ENCODE measurements at regions not wholly inside any gene's neighbourhood (a gene's known extent, or its start where the extent isn't known, plus 50 kb on each side); places are given as distances from the start of the nearest gene placed in this dataset.

DNA sequence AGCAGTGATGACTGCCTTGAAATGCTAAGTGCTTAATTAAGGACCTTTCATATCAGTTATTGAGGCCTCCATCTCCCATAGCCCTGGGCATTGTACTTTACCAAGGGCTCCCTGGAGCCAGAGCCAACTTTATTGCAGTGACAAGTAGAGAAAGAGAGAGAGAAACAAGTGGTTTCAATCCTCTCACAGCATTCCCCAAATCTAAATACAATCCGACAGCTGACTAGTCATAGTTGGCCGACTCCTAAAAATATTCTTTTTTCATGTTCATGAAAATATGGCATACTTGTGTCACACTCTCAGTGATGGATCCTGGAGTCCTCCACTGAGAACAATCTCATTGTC is 127.0 kb upstream of the TFAP2D start:
- Histone ChIP-seq H3K4me3 (ENCODE audit: low read depth, low read length) (no peak overlapping the region), H3K4me1 (no peaks in the 10 kb centered on the region), H3K36me3 (no peaks in the 10 kb centered on the region), H3K9me3 (no peaks in the 10 kb centered on the region), H3K27me3 (no peaks in the 10 kb centered on the region)
- TF ChIP-seq, protein P1, sequence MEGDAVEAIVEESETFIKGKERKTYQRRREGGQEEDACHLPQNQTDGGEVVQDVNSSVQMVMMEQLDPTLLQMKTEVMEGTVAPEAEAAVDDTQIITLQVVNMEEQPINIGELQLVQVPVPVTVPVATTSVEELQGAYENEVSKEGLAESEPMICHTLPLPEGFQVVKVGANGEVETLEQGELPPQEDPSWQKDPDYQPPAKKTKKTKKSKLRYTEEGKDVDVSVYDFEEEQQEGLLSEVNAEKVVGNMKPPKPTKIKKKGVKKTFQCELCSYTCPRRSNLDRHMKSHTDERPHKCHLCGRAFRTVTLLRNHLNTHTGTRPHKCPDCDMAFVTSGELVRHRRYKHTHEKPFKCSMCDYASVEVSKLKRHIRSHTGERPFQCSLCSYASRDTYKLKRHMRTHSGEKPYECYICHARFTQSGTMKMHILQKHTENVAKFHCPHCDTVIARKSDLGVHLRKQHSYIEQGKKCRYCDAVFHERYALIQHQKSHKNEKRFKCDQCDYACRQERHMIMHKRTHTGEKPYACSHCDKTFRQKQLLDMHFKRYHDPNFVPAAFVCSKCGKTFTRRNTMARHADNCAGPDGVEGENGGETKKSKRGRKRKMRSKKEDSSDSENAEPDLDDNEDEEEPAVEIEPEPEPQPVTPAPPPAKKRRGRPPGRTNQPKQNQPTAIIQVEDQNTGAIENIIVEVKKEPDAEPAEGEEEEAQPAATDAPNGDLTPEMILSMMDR (IDR thresholded peaks at IDR 0.05; ENCODE audit: low read depth, low read length) = no peak
- no peak for DNase-seq

DNA sequence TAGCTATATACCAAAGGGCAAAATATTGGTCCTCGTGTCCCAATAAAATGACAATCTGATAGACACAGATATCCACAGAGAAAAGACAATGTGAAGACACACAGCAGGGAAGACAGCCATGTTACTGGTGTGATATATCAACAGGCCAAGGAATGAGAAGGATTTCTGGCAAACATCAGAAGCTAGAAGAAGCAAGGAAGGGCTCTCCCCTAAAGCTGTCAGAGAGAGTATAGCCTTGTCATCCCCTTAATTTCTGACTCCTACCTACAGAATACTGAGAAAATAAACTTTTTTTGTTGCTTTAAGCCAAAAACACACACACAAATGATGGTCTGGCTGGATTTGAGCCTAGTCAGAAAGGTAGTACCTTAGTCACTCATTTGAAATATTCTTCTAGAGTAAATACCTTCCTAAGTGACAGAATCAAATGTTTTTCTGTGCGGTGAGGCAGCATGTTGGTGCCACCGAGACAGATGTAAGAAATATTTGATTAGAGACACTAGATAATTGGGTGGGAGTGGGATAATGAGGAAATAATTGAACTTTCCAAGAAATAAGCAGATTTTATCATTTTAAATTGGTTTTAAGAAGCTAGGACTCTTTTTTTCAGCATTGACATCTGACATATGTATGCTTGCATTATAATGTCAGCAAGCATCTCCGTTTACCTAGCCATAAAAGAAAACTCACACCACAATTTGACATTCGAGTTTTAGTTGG is 123.4 kb upstream of the TFAP2D start:
- no peaks in the 10 kb centered on the region for H3K9me3 ChIP-seq
- H3K4me3 ChIP-seq (ENCODE audit: low read depth, low read length) = no peak overlapping the region
- no peak for DNase-seq
- H3K4me1 ChIP-seq = no peaks in the 10 kb centered on the region
- no peaks in the 10 kb centered on the region for H3K27me3 ChIP-seq
- TF ChIP-seq, protein P1 (IDR thresholded peaks at IDR 0.05; ENCODE audit: low read depth, low read length) = no peak
- no peaks in the 10 kb centered on the region for H3K36me3 ChIP-seq

DNA sequence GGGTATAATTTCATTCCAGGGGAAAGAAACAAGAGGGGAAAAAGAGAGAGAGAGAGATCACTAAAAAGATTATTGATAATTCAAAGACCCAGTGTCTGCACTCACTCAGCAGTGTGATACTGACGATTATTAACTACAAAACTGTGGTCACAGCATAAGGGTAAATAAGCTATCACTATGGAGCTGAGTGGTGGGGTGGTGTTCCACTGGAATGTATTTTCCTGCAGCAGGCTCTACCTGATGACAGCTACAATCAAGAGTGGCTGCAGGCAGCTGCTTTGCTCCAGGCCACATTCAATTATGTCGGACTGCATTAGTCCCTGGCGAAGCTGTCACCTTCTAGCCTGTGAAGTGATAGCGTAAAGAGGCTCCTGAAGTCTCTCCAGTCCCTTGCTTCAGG is 122.2 kb upstream of the TFAP2D start:
- no peak overlapping the region for H3K4me3 ChIP-seq (ENCODE audit: low read depth, low read length)
- TF ChIP-seq, protein P1 (IDR thresholded peaks at IDR 0.05; ENCODE audit: low read depth, low read length) = no peak
- no peaks in the 10 kb centered on the region for H3K4me1 ChIP-seq
- no peaks in the 10 kb centered on the region for H3K27me3 ChIP-seq
- no peaks in the 10 kb centered on the region for H3K36me3 ChIP-seq
- peak; percentile 7 for DNase-seq
- no peaks in the 10 kb centered on the region for H3K9me3 ChIP-seq

- TF ChIP-seq, protein P1 (IDR thresholded peaks at IDR 0.05; ENCODE audit: low read depth, low read length) = no peak
- Histone ChIP-seq H3K36me3 (no peaks in the 10 kb centered on the region), H3K4me3 (ENCODE audit: low read depth, low read length) (no peak overlapping the region), H3K9me3 (no peaks in the 10 kb centered on the region), H3K4me1 (no peaks in the 10 kb centered on the region), H3K27me3 (peaks cover 3% of the 10 kb centered on the region; the same call in 1 of the 2 replicates)
- no peak for DNase-seq
Measured at GRCh38 chr6:50600280-50600679, 113.0 kb upstream of the TFAP2D start.

- no peaks in the 10 kb centered on the region for H3K36me3 ChIP-seq
- H3K4me1 ChIP-seq = no peaks in the 10 kb centered on the region
- peaks cover 3% of the 10 kb centered on the region; the same call in 1 of the 2 replicates for H3K27me3 ChIP-seq
- H3K4me3 ChIP-seq (ENCODE audit: low read depth, low read length) = no peak overlapping the region
- peak; percentile 12 for DNase-seq
- H3K9me3 ChIP-seq = no peaks in the 10 kb centered on the region
- TF ChIP-seq, protein P1 (IDR thresholded peaks at IDR 0.05; ENCODE audit: low read depth, low read length) = peak; percentile 73
Measured at GRCh38 chr6:50602292-50602691, 111.0 kb upstream of the TFAP2D start.

- TF ChIP-seq, protein P1 (IDR thresholded peaks at IDR 0.05; ENCODE audit: low read depth, low read length) = no peak
- no peaks in the 10 kb centered on the region for H3K36me3 ChIP-seq
- no peak overlapping the region for H3K4me3 ChIP-seq (ENCODE audit: low read depth, low read length)
- H3K27me3 ChIP-seq = no peaks in the 10 kb centered on the region; the same call in 1 of the 2 replicates
- no peaks in the 10 kb centered on the region for H3K4me1 ChIP-seq
- no peaks in the 10 kb centered on the region for H3K9me3 ChIP-seq
- DNase-seq = no peak
Measured at GRCh38 chr6:50608421-50608820, 104.9 kb upstream of the TFAP2D start.

All from BE2C (cell line).